Neural crest cell (in vitro differentiated cells): ENCODE measurements at regions not wholly inside any gene's neighbourhood (a gene's known extent, or its start where the extent isn't known, plus 50 kb on each side); places are given as distances from the start of the nearest gene placed in this dataset.

Source experiments
- DNase-seq: peaks from one replicate; pipeline ENCODE4 v3.0.0; 2021; ENCODE audit warnings: low read depth, mixed read lengths, low spot score
- H3K27ac Mint-ChIP-seq: one replicate; pipeline ENCODE4 v1.8.0; 2021; ENCODE audit warnings: mild to moderate bottlenecking, mixed read lengths; ENCODE audit not compliant: unreplicated experiment
- H3K27me3 Mint-ChIP-seq: 2 replicates; pipeline ENCODE4 v1.8.0; 2021; ENCODE audit warnings: low read depth, mild to moderate bottlenecking, mixed read lengths
- H3K36me3 Mint-ChIP-seq: 2 replicates; pipeline ENCODE4 v1.8.0; 2021; ENCODE audit warnings: low read depth, mild to moderate bottlenecking, mixed read lengths
- H3K4me1 Mint-ChIP-seq: 2 replicates; pipeline ENCODE4 v1.8.0; 2021; ENCODE audit warnings: mixed read lengths
- H3K4me3 Mint-ChIP-seq: one replicate; pipeline ENCODE4 v1.8.0; 2021; ENCODE audit warnings: mild to moderate bottlenecking, mixed read lengths
- H3K9me3 Mint-ChIP-seq: 2 replicates; pipeline ENCODE4 v1.8.0; 2021; ENCODE audit warnings: mixed read lengths
- CTCF ChIP-seq: fragments of 200-600 bp; sonication (generic); conservative IDR thresholded peaks from 2 replicates; pipeline ENCODE4 v1.5.0; 2021; ENCODE audit warnings: antibody characterized with exemption, mild to moderate bottlenecking

GRCh38 chr14:98775892-98776291 is 496.1 kb downstream of the BCL11B start:
- Mint-ChIP-seq H3K4me3 (no peak overlapping the region), H3K36me3 (no peaks in the 10 kb centered on the region), H3K4me1 (no peaks in the 10 kb centered on the region), H3K27ac (no peak overlapping the region), H3K9me3 (no peaks in the 10 kb centered on the region), H3K27me3 (peaks cover 17% of the 10 kb centered on the region)
- TF ChIP-seq CTCF, result no peak
- DNase-seq, result no peak

GRCh38 chr14:98782062-98782461 is 489.9 kb downstream of the BCL11B start:
- TF ChIP-seq CTCF, result no peak
- no peaks in the 10 kb centered on the region for H3K36me3 Mint-ChIP-seq
- no peak overlapping the region for H3K27ac Mint-ChIP-seq
- no peaks in the 10 kb centered on the region for H3K9me3 Mint-ChIP-seq
- no peaks in the 10 kb centered on the region for H3K4me1 Mint-ChIP-seq
- no peak for DNase-seq
- no peak overlapping the region for H3K4me3 Mint-ChIP-seq
- H3K27me3 Mint-ChIP-seq, result peaks cover 7% of the 10 kb centered on the region

- peaks cover 27% of the 10 kb centered on the region for H3K27me3 Mint-ChIP-seq
- no peaks in the 10 kb centered on the region for H3K36me3 Mint-ChIP-seq
- no peak for DNase-seq
- no peaks in the 10 kb centered on the region for H3K4me1 Mint-ChIP-seq
- H3K27ac Mint-ChIP-seq, result no peak overlapping the region
- TF ChIP-seq CTCF, result no peak
- no peak overlapping the region for H3K4me3 Mint-ChIP-seq
- H3K9me3 Mint-ChIP-seq, result no peaks in the 10 kb centered on the region
Observed at GRCh38 chr14:98785578-98785977, 486.4 kb downstream of the BCL11B start.

- no peak overlapping the region for H3K27ac Mint-ChIP-seq
- peaks cover 27% of the 10 kb centered on the region for H3K27me3 Mint-ChIP-seq
- no peak for TF ChIP-seq CTCF
- H3K9me3 Mint-ChIP-seq, result peaks cover 4% of the 10 kb centered on the region
- DNase-seq, result no peak
- no peak overlapping the region for H3K4me3 Mint-ChIP-seq
- no peaks in the 10 kb centered on the region for H3K36me3 Mint-ChIP-seq
- H3K4me1 Mint-ChIP-seq, result no peaks in the 10 kb centered on the region
Observed at GRCh38 chr14:98786456-98786855, 485.5 kb downstream of the BCL11B start.

- H3K9me3 Mint-ChIP-seq, result peaks cover 14% of the 10 kb centered on the region
- no peak overlapping the region for H3K27ac Mint-ChIP-seq
- no peak overlapping the region for H3K4me3 Mint-ChIP-seq
- DNase-seq, result no peak
- peaks cover 3% of the 10 kb centered on the region for H3K36me3 Mint-ChIP-seq
- H3K27me3 Mint-ChIP-seq, result peaks cover 20% of the 10 kb centered on the region
- no peak for TF ChIP-seq CTCF
- H3K4me1 Mint-ChIP-seq, result no peaks in the 10 kb centered on the region
Observed at GRCh38 chr14:98791661-98792060, 480.3 kb downstream of the BCL11B start.

- Mint-ChIP-seq H3K4me3 (no peak overlapping the region), H3K36me3 (peaks cover 3% of the 10 kb centered on the region), H3K27ac (no peak overlapping the region), H3K27me3 (peaks cover 20% of the 10 kb centered on the region), H3K9me3 (peaks cover 14% of the 10 kb centered on the region), H3K4me1 (no peaks in the 10 kb centered on the region)
- no peak for TF ChIP-seq CTCF
- no peak for DNase-seq
Observed at GRCh38 chr14:98792171-98792570, 479.8 kb downstream of the BCL11B start.
